GM18867 (cell line): ENCODE measurements at regions not wholly inside any gene's neighbourhood (a gene's known extent, or its start where the extent isn't known, plus 50 kb on each side); places are given as distances from the start of the nearest gene placed in this dataset.
"Not testable (repeated sequence)": the region's sequence is repeated elsewhere in the genome, so short reads cannot be mapped to it uniquely, and the experiment has no call there.

ENCODE experiments used
- ATAC-seq: cut with Tn5 transposase; IDR thresholded peaks from one replicate; pipeline ENCODE4 v1.9.1; 2021; ENCODE audit warnings: mild to moderate bottlenecking, moderate library complexity; ENCODE audit not compliant: unreplicated experiment

DNA sequence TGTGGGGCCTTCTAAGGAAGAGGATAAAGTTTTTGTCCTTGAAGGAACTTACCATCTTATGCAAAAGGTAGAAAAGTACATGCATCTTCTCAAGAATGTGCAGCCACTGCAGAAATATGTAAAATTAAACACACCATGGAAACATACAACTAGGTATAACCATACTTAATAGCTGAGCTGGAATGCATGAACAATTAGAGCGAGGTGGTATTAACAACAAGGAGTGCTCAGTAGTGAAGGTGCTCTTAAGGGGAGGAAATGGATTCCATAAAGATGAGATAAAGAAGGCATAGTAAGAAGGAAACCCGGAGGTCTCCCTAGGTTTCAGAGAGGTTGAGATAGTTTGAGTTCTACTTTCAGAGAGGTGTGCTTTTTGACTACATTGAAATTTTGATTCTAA is 415.9 kb downstream of the NDFIP2 start:
- no peak for ATAC-seq

DNA sequence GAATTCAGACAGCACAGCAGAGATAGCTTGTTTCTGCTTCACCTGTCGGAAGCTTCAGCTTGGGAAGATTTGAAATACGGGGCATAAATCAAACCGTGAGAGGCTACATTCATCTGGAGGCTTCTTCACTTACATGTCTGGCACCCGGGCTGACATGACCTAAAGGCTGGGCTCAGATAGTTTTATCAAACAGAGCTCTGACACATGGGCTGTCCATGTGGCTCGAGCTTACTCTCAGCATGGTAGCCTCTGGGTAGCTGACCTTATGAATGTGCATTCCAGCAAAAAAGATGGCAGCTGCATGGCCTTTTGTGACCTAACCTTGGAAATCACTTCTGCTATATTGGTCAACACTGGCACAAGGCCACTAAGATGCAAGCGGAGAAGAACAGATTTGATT is 414.5 kb downstream of the NDFIP2 start:
- ATAC-seq: no peak

DNA sequence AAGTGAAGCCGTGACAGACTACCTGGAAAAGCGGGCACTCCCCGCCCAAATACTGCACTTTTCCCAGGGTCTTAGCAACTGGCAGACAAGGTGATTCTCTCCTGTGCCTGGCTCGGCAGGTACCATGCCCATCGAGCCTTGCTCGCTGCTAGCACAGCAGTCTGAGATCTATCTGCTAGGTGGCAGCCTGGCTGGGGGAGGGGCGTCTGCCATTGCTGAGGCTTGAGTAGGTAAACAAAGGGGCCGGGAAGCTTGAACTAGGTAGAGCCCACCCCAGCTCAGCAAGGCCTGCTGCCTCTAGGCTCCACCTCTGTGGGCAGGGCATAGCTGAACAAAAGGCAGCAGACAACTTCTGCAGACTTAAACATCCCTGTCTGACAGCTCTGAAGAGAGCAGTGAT is 406.3 kb downstream of the NDFIP2 start:
- ATAC-seq: not testable (repeated sequence)

DNA sequence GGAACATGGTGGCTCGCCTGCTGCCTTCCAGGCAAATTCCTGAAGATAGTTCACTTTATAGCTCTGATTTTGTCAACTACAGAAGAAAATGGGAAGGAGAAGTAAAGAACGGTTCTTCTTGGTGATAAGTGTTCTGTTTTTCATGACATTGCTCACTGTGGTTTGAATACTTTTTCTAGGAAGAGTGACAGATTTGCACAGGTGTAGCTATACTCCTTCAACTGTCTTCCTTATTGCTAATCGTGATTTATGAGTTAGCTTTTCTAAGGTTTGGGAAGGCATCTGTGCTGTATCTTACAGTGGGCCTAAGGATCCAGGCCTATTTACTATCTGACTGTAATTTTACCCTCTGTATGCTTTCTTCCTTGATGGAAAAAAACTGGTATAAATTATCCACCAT is 405.6 kb downstream of the NDFIP2 start:
- no peak for ATAC-seq

- no peak for ATAC-seq
Observed at GRCh38 chr13:79884890-79885289, 403.9 kb downstream of the NDFIP2 start.

GRCh38 chr13:79883216-79883615 is 402.3 kb downstream of the NDFIP2 start:
- no peak for ATAC-seq

DNA sequence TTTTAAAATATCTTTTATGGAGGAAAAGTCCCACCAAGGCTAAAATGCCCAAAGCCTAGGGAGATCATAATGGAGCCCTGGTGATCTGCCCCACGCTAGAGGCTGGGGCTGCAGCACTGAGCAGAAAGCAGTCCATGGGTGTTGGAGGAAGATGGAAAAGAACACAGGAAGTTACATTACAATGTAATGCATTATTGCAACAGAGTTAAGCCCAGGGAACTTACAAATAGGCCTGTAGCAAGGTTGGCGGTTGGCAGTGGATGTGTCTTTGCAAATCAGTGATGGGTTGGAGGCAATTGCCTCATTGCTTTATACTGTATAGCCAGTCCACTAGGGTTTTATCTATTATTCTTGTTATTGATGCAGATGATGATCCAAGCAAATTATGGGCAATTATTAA is 399.9 kb downstream of the NDFIP2 start:
- no peak for ATAC-seq

DNA sequence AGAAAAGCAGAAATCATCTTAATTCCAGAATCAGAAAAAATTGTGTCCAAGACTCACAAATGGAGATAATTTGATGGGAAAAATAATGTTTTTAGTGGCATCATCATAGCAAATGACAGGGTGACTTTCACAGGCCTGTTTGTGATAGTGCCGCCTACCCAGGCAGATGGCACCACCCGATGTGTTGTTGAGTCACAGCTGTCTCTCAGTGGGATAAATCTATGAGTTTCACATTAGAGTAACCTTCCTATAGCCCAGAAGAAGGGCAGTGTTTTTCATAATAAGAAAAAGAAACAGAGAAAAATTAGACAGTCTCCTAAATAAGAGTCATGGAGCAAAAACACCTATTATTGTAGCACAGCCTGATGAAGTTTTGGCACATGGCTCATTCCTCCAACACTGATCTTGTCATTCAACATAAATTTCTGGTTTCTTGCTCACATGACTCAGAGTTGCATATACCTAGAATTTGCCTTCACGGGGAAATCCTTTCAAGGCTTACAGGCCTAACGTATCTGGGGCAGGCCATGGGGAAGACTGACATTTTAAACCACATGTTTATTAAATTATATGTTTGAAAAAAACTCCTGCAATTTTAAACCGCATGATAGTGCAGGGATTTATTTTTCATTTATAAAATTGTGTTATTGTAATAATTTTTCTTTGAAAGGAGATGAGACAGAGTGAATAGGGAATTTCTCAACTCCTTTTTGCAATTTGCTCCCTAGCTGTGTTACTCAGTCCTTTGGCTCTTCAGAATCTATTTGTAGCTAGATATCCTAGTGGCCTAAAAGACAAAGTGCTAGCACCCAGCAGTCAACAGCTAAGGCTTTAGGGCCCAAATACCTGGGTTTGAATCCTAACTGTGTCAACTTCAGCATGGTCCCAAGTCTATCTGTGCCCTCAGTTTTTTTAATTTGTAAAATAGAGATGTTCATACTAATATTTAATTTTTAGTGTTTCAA is 393.7 kb downstream of the NDFIP2 start:
- no peak for ATAC-seq

- no peak for ATAC-seq
Observed at GRCh38 chr13:79871594-79871993, 390.6 kb downstream of the NDFIP2 start.

DNA sequence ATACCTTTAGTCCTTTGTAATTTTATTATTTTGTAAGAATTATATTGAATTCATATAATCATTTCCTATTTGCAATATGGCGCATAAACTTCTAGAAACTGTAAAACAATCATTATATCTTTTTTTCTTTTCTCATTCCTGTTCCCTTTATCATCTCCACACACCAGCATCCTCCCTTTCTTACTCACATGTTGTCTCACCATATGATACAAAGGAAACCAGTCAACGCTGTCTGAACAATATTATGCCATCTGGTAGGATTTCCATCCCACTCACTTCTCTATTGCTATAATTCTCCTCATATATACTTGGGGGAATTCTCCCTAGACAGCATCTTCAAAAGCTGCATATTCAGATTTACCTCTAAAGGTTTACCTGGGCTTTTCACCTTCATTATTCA is 389.8 kb downstream of the NDFIP2 start:
- no peak for ATAC-seq

DNA sequence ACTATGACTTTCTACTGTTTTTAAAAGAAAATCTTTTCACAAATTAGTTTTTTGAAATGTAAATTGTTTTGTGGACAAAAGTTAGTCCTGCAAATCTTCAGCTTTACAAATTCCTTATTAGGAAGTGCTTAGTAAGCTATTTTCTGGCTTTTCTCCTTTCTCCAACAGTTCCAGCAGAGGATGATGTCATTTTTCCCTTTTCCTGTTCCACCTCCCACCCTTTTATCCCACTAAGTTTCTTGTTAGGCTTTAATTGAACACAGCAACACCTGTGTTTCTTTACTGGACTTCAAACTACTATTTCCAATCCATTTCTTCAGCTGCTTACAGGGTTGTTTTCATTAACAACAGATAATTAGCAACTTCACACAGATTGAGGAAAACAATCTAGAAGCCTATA is 389.2 kb downstream of the NDFIP2 start:
- ATAC-seq: no peak

DNA sequence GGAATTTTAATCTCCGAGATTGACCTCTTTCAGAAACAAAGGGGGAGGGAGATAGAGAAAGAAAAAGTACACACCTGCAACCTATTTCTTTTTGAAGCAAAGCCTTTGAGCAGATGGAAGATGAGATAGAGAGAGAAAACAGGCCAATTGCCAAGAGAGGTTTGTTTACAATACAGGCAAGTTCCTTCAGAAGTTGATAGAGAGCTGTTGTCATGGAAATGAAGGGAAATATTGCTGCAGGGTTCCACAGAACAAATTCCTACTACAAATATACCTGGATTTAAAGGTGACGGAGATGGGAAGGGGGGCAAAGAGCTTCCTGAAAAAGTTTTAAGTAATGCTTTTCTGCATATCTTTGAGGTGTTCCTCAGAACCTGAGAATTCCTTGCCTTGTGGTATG is 388.4 kb downstream of the NDFIP2 start:
- no peak for ATAC-seq

- no peak for ATAC-seq
Observed at GRCh38 chr13:79867254-79867653, 386.3 kb downstream of the NDFIP2 start.

- ATAC-seq: no peak
Observed at GRCh38 chr13:79866436-79866835, 385.5 kb downstream of the NDFIP2 start.

GRCh38 chr13:79862515-79862914 is 381.6 kb downstream of the NDFIP2 start:
- ATAC-seq: no peak

DNA sequence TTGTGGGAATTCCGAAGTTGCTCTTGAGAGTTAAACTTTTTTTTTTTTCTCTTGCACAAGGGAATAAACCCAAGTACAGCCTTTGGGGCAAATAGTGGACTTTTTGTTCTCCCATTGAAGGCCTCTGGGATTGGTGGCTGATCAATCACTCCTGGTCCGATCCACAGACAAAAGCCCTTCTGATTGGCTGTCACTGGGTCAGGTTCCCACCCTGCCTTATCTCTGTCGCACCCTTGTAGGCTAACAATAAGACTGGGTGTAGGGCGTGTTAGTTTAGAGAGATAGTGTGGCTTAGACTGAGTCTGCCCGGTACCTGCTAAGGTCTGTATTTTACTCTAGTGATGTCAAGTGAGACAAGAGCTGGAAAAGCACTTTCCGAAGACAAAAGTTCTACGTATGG is 380.8 kb downstream of the NDFIP2 start:
- no peak for ATAC-seq

DNA sequence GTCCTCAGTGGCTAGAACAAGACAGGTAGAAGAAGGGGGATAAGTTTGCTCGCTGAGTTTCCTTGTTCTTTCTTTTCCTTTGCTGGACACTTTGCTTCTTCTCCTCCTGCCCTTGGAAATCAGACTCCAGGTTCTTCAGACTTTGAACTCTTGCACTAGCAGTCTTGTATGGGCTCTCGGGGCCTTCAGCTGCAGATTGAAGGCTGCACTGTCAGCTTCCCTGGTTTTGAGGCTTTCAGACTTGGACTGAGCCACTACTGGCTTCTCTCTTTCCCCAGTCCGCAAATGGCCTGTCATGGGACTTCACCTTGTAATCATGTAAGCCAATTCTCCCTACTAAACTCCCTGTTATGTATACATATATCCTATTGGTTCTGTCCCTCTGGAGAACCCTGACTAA is 379.8 kb downstream of the NDFIP2 start:
- no peak for ATAC-seq

DNA sequence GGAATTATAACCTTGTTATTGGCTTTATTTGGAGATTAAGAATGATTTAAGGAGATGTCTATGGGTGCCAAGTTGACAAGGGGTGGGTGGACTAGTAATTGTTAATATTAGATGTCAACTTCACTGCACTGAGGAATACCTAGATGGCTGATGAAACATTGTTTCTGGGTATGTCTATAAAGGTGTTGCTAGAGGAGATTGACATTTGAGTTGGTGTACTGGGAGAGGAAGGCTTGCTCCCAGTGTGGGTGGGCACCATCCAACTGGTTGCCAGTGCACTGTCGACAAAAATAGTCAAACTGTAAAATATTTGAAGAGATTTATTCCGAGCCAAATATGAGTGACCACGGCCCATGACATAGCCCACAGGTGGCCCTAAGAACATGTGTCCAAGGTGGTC is 378.8 kb downstream of the NDFIP2 start:
- ATAC-seq: no peak

- ATAC-seq: no peak
Observed at GRCh38 chr13:79853251-79853650, 372.3 kb downstream of the NDFIP2 start.

- ATAC-seq: no peak
Observed at GRCh38 chr13:79851318-79851717, 370.4 kb downstream of the NDFIP2 start.

- no peak for ATAC-seq
Observed at GRCh38 chr13:79847882-79848592, 367.1 kb downstream of the NDFIP2 start.

GRCh38 chr13:79846386-79846785 is 365.4 kb downstream of the NDFIP2 start:
- ATAC-seq: no peak
